SK-N-SH treated with all-trans-retinoic acid at 6 μM for 48 hours (cell line): ENCODE measurements at regions not wholly inside any gene's neighbourhood (a gene's known extent, or its start where the extent isn't known, plus 50 kb on each side); places are given as distances from the start of the nearest gene placed in this dataset.

Experiments
- ATAC-seq: fragments of 200-7000 bp; cut with Tn5 transposase; 3 replicates; pipeline ENCODE4 v1.9.1; 2020; ENCODE audit warnings: mild to moderate bottlenecking, moderate library complexity
- ARNTL ChIP-seq: fragments of 450-650 bp; formaldehyde crosslinking; IDR thresholded peaks from 2 replicates; pipeline ENCODE4 v1.5.0; 2020; ENCODE audit warnings: low read depth, mild to moderate bottlenecking, moderate library complexity, borderline replicate concordance
- BACH2 ChIP-seq: fragments of 250-450 bp; sonication (Bioruptor Pico); IDR thresholded peaks from 2 replicates; pipeline ENCODE4 v1.9.0; 2021; ENCODE audit warnings: mild to moderate bottlenecking, borderline replicate concordance
- CREB5 ChIP-seq: fragments of 250-450 bp; sonication (Bioruptor Pico); IDR thresholded peaks from 2 replicates; pipeline ENCODE4 v1.5.1; 2020; ENCODE audit warnings: low read depth, mild to moderate bottlenecking, moderate library complexity
- CSDC2 ChIP-seq: fragments of 250-450 bp; sonication (Bioruptor Pico); IDR thresholded peaks from 2 replicates; pipeline ENCODE4 v1.5.0; 2020; ENCODE audit warnings: mild to moderate bottlenecking, moderate library complexity
- CSRNP3 ChIP-seq: fragments of 250-450 bp; sonication (Bioruptor Pico); IDR thresholded peaks from 2 replicates; pipeline ENCODE4 v1.5.1; 2021; ENCODE audit warnings: mild to moderate bottlenecking, moderate library complexity
- ESRRG ChIP-seq: fragments of 250-450 bp; sonication (Bioruptor Pico); IDR thresholded peaks from 2 replicates; pipeline ENCODE4 v1.6.1; 2021; ENCODE audit warnings: mild to moderate bottlenecking
- ISL1 ChIP-seq: fragments of 250-450 bp; sonication (Bioruptor Pico); IDR thresholded peaks from 2 replicates; pipeline ENCODE4 v2.1.2; 2022; ENCODE audit warnings: mild to moderate bottlenecking, moderate library complexity
- OSR1 ChIP-seq: fragments of 250-450 bp; sonication (Bioruptor Pico); IDR thresholded peaks from 2 replicates; pipeline ENCODE4 v1.8.0; 2022; ENCODE audit warnings: moderate library complexity, mild to moderate bottlenecking, inconsistent platforms
- PATZ1 ChIP-seq: fragments of 250-450 bp; sonication (Bioruptor Pico); IDR thresholded peaks from 2 replicates; pipeline ENCODE4 v1.8.0; 2020; ENCODE audit warnings: mild to moderate bottlenecking, moderate library complexity, borderline replicate concordance
- POU6F1 ChIP-seq: fragments of 250-450 bp; sonication (Bioruptor Pico); IDR thresholded peaks from 2 replicates; pipeline ENCODE4 v1.8.0; 2021; ENCODE audit warnings: low read depth, mild to moderate bottlenecking, moderate library complexity, borderline replicate concordance
- PPARA ChIP-seq: fragments of 250-450 bp; sonication (Bioruptor Pico); IDR thresholded peaks from 2 replicates; pipeline ENCODE4 v1.5.0; 2020; ENCODE audit warnings: mild to moderate bottlenecking, borderline replicate concordance
- RARB ChIP-seq: fragments of 250-450 bp; sonication (Bioruptor Pico); IDR thresholded peaks from 2 replicates; pipeline ENCODE4 v1.8.0; 2021; ENCODE audit warnings: mild to moderate bottlenecking, moderate library complexity
- SNAI2 ChIP-seq: fragments of 250-450 bp; sonication (Bioruptor Pico); IDR thresholded peaks from 2 replicates; pipeline ENCODE4 v1.5.0; 2020; ENCODE audit warnings: mild to moderate bottlenecking, moderate library complexity
- TCF4 ChIP-seq: fragments of 250-450 bp; sonication (Bioruptor Pico); IDR thresholded peaks from 2 replicates; pipeline ENCODE4 v1.8.0; 2021; ENCODE audit warnings: mild to moderate bottlenecking, moderate library complexity, borderline replicate concordance
- TOX ChIP-seq: fragments of 250-450 bp; sonication (Bioruptor Pico); IDR thresholded peaks from 2 replicates; pipeline ENCODE4 v1.8.0; 2021; ENCODE audit warnings: mild to moderate bottlenecking, moderate library complexity, borderline replicate concordance
- ZC3H10 ChIP-seq: fragments of 250-450 bp; sonication (Bioruptor Pico); IDR thresholded peaks from 2 replicates; pipeline ENCODE4 v1.5.1; 2021; ENCODE audit warnings: mild to moderate bottlenecking, moderate library complexity
- ZFP3 ChIP-seq: fragments of 250-450 bp; sonication (Bioruptor Pico); IDR thresholded peaks from 2 replicates; pipeline ENCODE4 v1.5.0; 2020; ENCODE audit warnings: mild to moderate bottlenecking, moderate library complexity
- ZFP30 ChIP-seq: fragments of 450-650 bp; formaldehyde crosslinking; IDR thresholded peaks from 2 replicates; pipeline ENCODE4 v1.5.0; 2022; ENCODE audit warnings: mild to moderate bottlenecking, moderate library complexity
- ZNF70 ChIP-seq: fragments of 450-650 bp; formaldehyde crosslinking; IDR thresholded peaks from 2 replicates; pipeline ENCODE4 v1.5.0; 2020; ENCODE audit warnings: mild to moderate bottlenecking, moderate library complexity
- ZNF8 ChIP-seq: fragments of 450-650 bp; formaldehyde crosslinking; IDR thresholded peaks from 2 replicates; pipeline ENCODE4 v1.5.0; 2020; ENCODE audit warnings: mild to moderate bottlenecking, moderate library complexity

- no peak for ATAC-seq
- TF ChIP-seq RARB (no peak), ZNF70 (CRISPR knock-in tag) (no peak), OSR1 (CRISPR knock-in tag) (no peak), ZFP30 (CRISPR knock-in tag) (no peak), ZC3H10 (no peak), BACH2 (CRISPR knock-in tag) (no peak), ESRRG (CRISPR knock-in tag) (no peak), ZFP3 (no peak), CSRNP3 (CRISPR knock-in tag) (no peak), TOX (CRISPR knock-in tag) (no peak), PPARA (no peak), ARNTL (CRISPR knock-in tag) (no peak), PATZ1 (CRISPR knock-in tag) (no peak)
Measured at GRCh38 chr1:51044834-51045233, 57.2 kb upstream of the C1orf185 start.

GRCh38 chr1:51048021-51048420, 54.0 kb upstream of the C1orf185 start:
- no peak for TF ChIP-seq CSRNP3 (CRISPR knock-in tag)
- TF ChIP-seq ESRRG (CRISPR knock-in tag) = no peak
- TF ChIP-seq TCF4 (CRISPR knock-in tag) = no peak
- TF ChIP-seq POU6F1 (CRISPR knock-in tag) = no peak
- no peak for TF ChIP-seq PATZ1 (CRISPR knock-in tag)
- no peak for TF ChIP-seq ARNTL (CRISPR knock-in tag)
- TF ChIP-seq CSDC2 (CRISPR knock-in tag) = no peak
- no peak for TF ChIP-seq CREB5
- no peak for TF ChIP-seq ZNF8
- no peak for TF ChIP-seq ISL1 (CRISPR knock-in tag)
- TF ChIP-seq ZFP3 = no peak
- TF ChIP-seq SNAI2 = no peak
- no peak for ATAC-seq

DNA sequence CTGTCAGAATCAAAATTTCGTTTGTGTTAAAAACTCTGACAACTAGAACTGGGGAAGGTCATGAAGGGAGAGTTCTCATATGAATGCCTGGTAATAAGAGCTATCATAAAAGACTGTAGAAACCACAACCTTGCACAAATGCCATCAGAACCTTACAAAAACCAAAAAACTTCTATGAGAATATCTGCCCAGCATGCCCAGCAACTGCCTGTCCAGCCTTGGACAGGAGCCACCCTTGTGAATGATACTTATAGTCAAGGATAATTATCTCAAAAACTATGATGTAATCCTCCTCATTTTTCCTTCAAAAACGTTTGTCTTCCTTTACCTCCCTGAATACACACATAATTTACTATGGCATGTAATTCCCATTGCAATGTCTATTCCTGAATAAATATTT, 53.4 kb upstream of the C1orf185 start:
- ATAC-seq = no peak
- TF ChIP-seq ISL1 (CRISPR knock-in tag) (peak; percentile 38; the same call in 1 of the 2 replicates), ESRRG (CRISPR knock-in tag) (no peak)
